GM21529 (cell line): ENCODE measurements at regions not wholly inside any gene's neighbourhood (a gene's known extent, or its start where the extent isn't known, plus 50 kb on each side); places are given as distances from the start of the nearest gene placed in this dataset.

Source experiments
- ATAC-seq: cut with Tn5 transposase; IDR thresholded peaks from one replicate; pipeline ENCODE4 v1.9.1; 2021; ENCODE audit not compliant: unreplicated experiment

GRCh38 chr5:6868171-6868570 lies 154.9 kb downstream of the TENT4A start:
- no peak for ATAC-seq

- ATAC-seq = no peak
Measured at GRCh38 chr5:6868575-6869215, 155.5 kb downstream of the TENT4A start.

- ATAC-seq = no peak
Measured at GRCh38 chr5:6869677-6870076, 156.4 kb downstream of the TENT4A start.

GRCh38 chr5:6872441-6873160 lies 159.4 kb downstream of the TENT4A start:
- ATAC-seq = no peak

- no peak for ATAC-seq
Measured at GRCh38 chr5:6873359-6873758, 160.1 kb downstream of the TENT4A start.

GRCh38 chr5:6875376-6875775 lies 162.1 kb downstream of the TENT4A start:
- no peak for ATAC-seq

- no peak for ATAC-seq
Measured at GRCh38 chr5:6877986-6878828, 165.0 kb downstream of the TENT4A start.

GRCh38 chr5:6885581-6885980 lies 172.3 kb downstream of the TENT4A start:
- no peak for ATAC-seq

GRCh38 chr5:6886866-6887265 lies 173.6 kb downstream of the TENT4A start:
- ATAC-seq = no peak

- no peak for ATAC-seq
Measured at GRCh38 chr5:6889030-6889429, 175.8 kb downstream of the TENT4A start.

- ATAC-seq = no peak
Measured at GRCh38 chr5:6899221-6899620, 186.0 kb downstream of the TENT4A start.

- ATAC-seq = no peak
Measured at GRCh38 chr5:6900247-6901227, 187.3 kb downstream of the TENT4A start.

- no peak for ATAC-seq
Measured at GRCh38 chr5:6902094-6902493, 188.9 kb downstream of the TENT4A start.

GRCh38 chr5:6902597-6902996 lies 189.4 kb downstream of the TENT4A start:
- no peak for ATAC-seq

- no peak for ATAC-seq
Measured at GRCh38 chr5:6903934-6904333, 190.7 kb downstream of the TENT4A start.

GRCh38 chr5:6904860-6905259 lies 191.6 kb downstream of the TENT4A start:
- ATAC-seq = no peak

- no peak for ATAC-seq
Measured at GRCh38 chr5:6905423-6905822, 192.2 kb downstream of the TENT4A start.

- no peak for ATAC-seq
Measured at GRCh38 chr5:6905883-6906282, 192.7 kb downstream of the TENT4A start.

GRCh38 chr5:6907320-6907918 lies 194.2 kb downstream of the TENT4A start:
- no peak for ATAC-seq

- ATAC-seq = no peak
Measured at GRCh38 chr5:6909901-6910300, 196.7 kb downstream of the TENT4A start.
